Kidney glomerular epithelial cell (primary cell): ENCODE measurements at regions not wholly inside any gene's neighbourhood (a gene's known extent, or its start where the extent isn't known, plus 50 kb on each side); places are given as distances from the start of the nearest gene placed in this dataset.
"Not testable (repeated sequence)": the region's sequence is repeated elsewhere in the genome, so short reads cannot be mapped to it uniquely, and the experiment has no call there.

Source experiments
- DNase-seq: peaks from one replicate; lab custom pipeline; 2025; lab: John Stamatoyannopoulos, UW

GRCh38 chr17:68097161-68097805 is 61.7 kb downstream of the KPNA2 start:
- no peak for DNase-seq

GRCh38 chr17:68099341-68099753 is 63.8 kb downstream of the KPNA2 start:
- not testable (repeated sequence) for DNase-seq

- no peak for DNase-seq
These were observed 64.6 kb downstream of the KPNA2 start for GRCh38 chr17:68100000-68100641.

GRCh38 chr17:68101075-68101986 is 65.8 kb downstream of the KPNA2 start:
- DNase-seq = peak; percentile 85

GRCh38 chr17:68101987-68102314 is 66.4 kb downstream of the KPNA2 start:
- DNase-seq = no peak

GRCh38 chr17:68102318-68102758 is 66.8 kb downstream of the KPNA2 start:
- DNase-seq = no peak

GRCh38 chr17:68103148-68103547 is 67.6 kb downstream of the KPNA2 start:
- no peak for DNase-seq

- DNase-seq = no peak
These were observed 70.5 kb downstream of the KPNA2 start for GRCh38 chr17:68106085-68106484.

- no peak for DNase-seq
These were observed 71.8 kb downstream of the KPNA2 start for GRCh38 chr17:68107373-68107772.

GRCh38 chr17:68108313-68109000 is 72.9 kb downstream of the KPNA2 start:
- DNase-seq = no peak

- DNase-seq = not testable (repeated sequence)
These were observed 73.9 kb downstream of the KPNA2 start for GRCh38 chr17:68109404-68109803.

- not testable (repeated sequence) for DNase-seq
These were observed 80.7 kb downstream of the KPNA2 start for GRCh38 chr17:68116211-68116610.

- DNase-seq = no peak
These were observed 87.1 kb downstream of the KPNA2 start for GRCh38 chr17:68122587-68122986.

GRCh38 chr17:68125111-68125870 is 89.8 kb downstream of the KPNA2 start:
- no peak for DNase-seq

- DNase-seq = no peak
These were observed 92.4 kb downstream of the KPNA2 start for GRCh38 chr17:68127914-68128313.

- DNase-seq = no peak
These were observed 95.9 kb downstream of the KPNA2 start for GRCh38 chr17:68131456-68131855.

GRCh38 chr17:68133346-68134045 is 98.0 kb downstream of the KPNA2 start:
- no peak for DNase-seq

GRCh38 chr17:68134046-68134637 is 98.6 kb downstream of the KPNA2 start:
- no peak for DNase-seq

GRCh38 chr17:68134731-68135130 is 99.2 kb downstream of the KPNA2 start:
- DNase-seq = no peak

GRCh38 chr17:68135141-68135887 is 99.8 kb downstream of the KPNA2 start:
- DNase-seq = no peak
